NCI-H2171 (cell line): ENCODE measurements at regions not wholly inside any gene's neighbourhood (a gene's known extent, or its start where the extent isn't known, plus 50 kb on each side); places are given as distances from the start of the nearest gene placed in this dataset.

Experiments
- DNase-seq: peaks from one replicate; lab custom pipeline; 2025; lab: John Stamatoyannopoulos, UW

DNA sequence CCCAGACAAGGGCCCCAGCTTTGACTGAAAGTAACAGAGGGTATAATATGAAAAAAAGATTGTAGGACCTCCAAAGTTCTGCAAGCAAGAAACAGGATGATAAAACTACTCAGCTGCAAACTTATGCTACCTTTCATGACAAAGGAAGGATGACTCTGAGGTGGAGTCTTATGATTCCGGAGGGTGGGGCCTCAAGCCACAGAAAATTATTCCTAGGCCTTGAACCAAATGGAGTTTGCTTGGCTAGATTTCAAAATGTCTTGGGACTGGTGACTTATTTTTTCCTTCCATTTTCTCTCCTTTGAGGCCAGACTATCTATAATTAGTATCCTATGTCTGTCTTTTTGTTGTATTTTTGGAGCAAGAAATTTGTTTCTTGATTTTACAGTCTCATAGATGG is 336.4 kb downstream of the LRIG3 start:
- no peak for DNase-seq

DNA sequence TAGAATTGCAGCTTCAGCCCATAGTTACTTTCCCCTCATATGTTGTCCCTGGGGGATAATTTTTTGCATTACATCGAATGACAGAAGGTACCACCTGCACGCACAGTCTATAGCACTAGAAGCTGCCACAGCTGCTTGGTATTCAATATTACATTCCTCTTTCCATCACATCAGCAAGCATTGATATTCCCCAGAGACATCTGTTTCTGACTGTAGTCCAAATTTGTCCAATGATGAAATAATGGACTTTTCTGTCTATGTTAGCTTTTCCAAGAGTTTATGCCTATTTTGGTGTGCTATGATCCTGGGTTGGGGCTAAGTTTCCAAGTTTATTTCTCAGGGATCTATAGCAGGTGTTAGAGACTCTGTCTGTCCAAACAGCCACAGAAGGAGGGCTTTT is 335.4 kb downstream of the LRIG3 start:
- DNase-seq, result peak; percentile 94

DNA sequence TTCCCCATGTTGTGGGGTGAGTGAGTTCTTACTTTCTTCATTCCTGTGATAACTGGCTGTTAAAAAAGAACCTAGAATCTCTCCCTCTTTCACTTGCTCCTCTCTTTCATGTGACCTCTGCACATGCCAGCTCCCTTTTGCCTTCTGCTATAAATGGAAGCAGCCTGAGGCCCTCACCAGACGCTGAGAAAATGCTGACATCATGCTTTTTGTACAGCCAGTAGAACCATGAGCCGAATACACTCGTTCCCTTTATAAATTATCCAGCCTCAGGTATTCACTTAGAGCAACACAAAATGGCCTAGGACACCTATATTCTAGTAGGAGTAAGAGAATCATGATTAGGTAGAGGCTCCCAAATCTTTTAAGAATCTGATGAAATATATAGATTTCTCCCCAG is 333.5 kb downstream of the LRIG3 start:
- no peak for DNase-seq

DNA sequence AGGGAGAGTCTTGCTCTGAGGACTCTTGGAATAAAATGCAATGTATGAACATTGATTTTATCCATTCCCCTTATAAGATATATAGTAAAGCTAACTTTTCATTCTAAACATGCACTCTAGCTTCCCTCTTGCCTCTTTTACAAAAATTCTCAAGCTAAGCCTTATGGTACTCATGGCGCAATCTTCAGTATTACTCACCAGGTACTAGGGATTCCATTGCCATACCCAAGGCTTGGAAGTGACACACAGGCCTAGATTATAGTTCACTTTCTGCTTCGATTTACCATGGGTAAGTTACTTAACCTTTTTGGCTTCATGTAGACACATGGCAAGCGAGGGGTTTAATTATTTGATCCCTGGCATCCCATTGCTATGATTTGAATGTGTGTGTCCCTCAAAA is 331.5 kb downstream of the LRIG3 start:
- DNase-seq, result no peak

DNA sequence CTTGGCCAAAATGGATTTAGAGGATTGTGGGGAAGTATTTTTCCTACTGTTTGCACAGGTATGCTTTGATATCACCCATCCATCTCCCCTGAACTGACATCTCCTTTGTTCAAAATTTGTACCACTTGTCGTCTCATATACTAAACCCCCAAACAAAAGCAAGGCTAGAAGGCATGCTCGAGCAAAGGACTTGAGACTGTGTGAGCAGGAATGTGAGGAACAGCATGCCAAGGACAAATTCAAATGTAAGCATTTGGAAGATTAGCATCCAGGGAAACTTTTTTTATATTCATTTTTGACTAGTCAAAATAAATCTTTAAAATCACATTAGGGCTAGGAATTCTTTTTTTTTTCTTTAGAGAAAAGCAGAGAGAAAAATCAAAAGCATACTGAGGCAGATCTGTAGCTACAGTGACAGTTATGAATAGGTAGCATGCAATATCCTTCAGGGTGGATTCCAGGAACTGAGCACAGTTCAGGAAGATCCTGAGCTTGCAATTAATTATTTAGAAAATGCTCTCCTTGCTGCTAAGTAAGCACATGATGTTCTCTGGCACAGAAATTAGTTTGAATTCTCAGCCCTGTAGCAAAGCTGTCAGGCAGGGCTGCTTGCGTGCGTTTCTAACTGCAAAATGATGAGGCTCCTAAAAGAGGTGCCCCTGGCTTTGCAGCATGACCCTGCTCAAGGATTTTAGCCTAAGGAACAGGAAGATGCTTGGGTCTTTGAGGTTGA is 327.7 kb downstream of the LRIG3 start:
- no peak for DNase-seq

DNA sequence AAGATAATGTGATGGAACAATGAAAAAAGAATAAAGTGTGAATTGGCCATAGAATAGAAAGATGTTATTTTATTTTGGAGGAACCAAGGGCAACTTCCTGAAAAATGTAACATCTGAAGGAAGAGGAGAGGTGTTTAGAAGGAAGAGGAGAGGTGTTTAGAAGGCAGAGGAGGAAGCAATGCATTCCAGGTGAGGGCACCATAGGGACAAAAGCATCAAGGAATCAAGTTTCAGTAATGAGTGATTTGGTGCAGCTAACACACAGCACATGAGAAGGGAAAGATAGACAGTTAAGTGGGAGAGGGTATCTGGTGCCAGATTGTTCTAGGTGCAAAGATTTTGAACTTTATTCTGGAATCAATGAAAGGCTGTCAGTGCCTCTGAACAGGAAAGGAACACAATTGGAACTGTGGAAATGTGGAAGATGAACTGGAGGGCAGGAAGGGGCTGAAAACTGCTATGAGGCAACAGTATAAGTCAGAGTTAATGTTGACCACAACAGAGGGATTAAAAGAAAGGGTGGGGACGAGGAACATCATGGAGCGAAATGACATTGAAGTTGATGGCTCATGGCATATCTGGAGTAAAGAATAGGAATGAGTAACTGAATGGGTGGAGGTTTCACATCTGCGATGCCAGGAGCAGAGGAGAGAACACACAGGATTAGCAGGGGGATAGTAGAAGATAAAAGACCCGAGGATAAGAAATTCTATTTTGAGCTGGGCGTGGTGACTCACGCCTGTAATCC is 326.6 kb downstream of the LRIG3 start:
- DNase-seq, result peak; percentile 9

DNA sequence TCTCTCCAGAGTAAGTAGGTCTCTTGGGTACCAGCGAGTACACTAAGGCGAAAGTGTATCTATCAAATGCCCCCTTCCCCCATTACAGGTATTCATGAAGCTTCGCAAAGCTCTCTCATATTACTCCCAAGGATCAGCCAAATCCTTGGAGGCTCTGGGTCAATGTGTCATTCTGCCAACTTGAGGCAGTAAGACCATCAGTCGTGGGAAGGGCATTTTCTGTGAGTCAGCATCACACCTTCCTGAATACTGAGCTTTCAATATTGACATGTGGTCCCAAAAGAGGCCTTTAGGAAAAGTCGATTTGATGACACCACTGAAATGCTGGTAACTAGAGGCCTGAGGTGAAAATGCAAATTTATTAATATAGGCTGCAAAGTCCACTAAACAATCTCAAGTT is 323.9 kb downstream of the LRIG3 start:
- DNase-seq, result no peak

DNA sequence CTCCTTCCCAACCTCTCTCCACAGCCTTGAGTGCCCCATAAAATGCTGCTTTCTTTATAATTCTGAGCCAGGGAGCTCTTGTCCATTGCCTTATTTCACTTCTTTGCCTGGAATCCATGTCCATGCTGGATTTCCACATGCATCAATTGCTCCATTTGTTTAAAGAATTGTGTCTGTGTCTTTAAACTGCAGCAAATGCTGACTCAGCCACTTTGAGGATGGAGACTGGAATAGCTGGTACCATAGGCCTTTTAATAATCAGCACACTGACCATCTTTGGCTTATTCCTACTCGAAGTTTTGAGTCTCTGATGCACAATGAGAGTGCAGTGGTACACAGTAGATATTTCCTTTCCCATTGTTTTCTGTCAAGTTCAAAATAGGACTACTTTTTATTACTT is 318.8 kb downstream of the LRIG3 start:
- no peak for DNase-seq

DNA sequence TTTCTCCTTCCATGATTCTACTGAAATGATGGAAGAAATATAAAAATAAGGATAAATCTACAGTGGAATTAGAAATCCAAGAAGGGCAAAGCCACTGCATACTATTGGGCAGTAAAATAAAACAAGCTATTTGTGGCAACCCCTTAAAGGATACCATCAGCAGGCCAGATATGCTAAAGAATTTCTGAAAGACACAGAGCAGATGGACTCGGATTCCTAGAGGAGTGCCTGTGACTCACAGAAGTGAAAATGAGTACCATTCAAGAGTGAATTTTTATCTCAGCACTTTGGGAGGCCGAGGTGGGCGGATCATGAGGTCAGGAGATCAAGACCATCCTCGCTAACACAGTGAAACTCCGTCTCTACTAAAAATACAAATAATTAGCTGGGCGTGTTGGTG is 318.1 kb downstream of the LRIG3 start:
- no peak for DNase-seq

DNA sequence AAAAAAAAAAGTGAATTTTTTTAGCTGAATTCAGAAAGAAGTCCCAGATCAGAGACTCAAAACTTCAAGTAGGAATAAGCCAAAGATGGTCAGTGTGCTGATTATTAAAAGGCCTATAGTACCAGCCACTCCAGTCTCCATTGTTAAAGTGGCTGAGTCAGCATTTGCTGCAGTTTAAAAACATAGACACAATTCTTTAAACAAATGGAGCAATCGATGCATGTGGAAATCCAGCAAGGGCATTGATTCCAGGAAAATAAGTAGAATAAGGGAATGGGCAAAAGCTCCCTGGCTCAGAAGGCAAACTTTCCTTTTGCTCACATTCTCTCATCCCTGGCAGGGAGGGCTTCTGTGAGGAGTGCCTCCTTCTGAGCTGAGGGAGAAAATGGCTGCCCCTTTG is 317.6 kb downstream of the LRIG3 start:
- DNase-seq, result no peak

DNA sequence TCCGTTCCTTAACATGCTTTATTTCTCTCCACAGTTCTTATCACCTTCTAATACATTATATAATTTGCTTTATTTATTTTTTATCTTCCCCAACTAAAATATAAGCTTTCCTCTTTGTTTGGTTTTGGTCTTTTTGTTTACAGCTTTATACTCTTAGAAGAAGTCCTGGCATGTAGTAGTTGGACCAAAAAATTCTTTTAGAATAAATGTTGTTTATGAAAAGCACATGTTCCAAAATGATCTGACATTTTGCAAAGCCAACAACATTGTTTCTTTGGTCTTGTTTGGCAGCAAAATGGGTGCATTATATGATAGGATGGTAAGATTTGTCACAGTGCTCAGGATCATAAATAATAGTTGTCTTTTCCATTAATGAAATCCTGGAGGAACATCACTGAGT is 312.5 kb downstream of the LRIG3 start:
- DNase-seq, result no peak

DNA sequence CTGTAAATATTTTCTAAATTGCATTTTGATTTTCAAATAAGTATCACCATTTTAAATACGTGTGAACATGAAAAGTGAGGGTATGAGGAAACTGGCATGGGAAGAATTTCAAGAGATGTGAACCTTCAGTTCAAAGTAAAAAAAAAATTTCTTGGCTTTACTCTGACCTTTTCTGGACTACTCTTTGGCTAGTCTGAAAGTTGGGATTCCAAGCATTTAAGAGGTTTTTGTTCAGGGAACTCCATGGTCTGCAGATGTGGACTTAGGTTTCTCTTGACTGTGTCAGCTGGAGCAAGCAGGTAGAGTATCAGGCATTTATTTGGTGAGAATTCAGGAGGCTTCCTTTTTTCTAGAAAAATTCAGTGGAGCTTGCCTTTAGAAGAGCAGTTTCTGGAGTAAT is 311.6 kb downstream of the LRIG3 start:
- no peak for DNase-seq

DNA sequence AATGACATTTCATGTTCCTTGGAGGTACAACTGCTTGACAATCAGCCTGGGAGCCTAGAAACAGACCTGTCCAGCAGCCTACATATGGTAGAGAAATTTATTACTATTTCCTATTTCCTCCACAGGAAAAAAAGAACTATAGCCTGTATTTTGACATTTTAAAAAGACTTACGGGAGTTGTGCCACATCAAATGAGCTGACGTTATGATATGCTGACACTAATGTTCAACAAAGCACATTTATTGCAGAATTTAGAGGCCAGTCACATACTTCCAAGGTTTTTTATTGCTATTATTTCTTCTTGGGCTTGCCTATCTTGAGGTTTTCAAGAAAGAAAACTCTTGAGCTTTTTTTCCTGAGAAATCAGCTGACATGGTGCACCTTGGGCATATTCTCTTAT is 305.3 kb downstream of the LRIG3 start:
- no peak for DNase-seq

DNA sequence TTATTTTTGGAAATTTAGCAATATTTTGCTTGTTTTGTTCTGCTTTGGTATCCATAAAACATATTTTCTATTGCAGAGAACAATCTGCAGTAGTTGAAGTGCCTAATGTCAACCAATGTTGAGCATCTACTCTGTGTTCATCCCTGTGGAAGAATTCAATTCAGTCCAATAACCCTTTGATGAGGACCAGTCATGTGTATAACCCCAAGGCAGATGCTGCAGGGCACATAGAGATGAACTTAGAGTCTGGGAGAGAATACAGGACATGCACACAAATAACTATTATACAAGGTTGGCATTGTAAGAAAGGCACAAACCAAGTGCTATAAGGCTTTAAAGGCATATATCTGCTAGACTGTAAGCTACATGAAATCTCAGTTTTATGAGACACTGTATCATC is 304.7 kb downstream of the LRIG3 start:
- no peak for DNase-seq

DNA sequence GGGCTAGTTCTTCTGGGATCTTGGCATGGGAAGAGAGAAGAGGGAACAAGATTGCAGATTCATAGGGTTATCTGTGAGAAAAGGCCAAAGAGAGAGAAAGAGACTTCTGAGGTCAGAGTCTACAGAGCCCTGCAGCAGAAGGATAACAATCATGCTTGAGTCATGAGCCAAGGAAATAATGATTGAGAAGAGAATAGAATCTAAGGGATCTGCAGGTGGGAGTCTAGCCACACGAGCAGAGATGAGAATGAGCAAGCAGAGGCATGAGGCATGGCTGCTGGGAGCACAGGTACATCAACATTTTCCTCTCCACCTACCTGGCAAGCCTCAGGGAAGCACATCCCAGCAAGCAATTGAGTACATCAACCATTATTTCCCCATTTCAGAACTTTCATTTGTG is 303.7 kb downstream of the LRIG3 start:
- DNase-seq, result no peak

DNA sequence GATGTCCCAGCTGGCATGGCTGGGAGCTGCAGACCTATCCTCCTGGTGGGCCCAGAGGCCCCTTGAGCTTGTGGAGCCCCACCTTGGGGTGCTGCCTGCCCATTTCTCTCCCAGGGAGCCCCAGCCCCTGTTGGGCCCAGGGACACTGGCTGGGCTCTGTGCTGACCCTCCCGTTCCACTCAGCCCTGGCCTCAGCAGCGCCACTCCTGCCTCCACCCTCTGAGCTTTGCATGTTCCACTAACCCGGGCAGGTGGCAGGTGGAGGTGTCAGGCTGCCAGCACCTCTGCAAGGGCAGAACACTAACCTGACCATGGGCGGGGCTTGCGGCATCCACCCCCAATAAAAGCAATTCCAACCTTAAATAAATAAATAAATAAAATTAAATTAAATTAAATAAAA is 299.2 kb downstream of the LRIG3 start:
- DNase-seq, result no peak

DNA sequence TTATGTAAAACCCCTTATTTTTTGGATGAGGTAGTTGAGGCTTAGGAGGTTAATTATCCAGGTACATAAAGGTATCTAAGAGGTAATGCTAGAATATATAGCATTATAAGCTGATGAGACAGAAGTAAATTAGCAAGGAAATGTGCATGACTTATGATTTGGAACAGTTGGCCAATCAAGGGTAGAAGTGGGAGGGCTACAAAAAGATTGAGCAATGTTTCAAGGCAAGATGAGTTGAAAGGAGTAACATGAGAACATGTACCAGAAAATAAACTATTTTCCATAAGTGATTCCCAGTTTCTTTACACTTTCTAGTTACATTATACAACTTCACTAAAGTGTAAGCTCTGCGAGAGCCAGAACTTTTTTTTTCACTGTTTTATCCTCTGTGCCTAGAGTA is 290.9 kb downstream of the LRIG3 start:
- no peak for DNase-seq

DNA sequence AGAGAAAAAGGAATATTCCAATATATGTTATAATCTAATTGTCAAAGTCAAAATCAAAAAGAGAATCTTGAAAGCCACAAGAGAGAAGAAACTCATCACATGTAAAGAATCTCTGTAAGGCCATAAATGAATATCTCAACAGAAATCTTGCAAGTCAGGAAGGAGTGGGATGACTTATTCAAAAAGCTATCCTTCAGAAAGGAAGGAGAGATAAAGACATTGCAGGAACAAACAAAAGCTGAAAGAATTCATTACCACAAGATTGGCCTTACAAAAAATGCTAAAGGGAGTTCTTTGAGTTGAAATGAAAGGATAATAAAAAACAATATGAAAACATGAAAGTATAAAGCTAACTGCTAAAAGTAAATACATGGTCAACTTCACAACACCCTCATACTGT is 286.8 kb downstream of the LRIG3 start:
- no peak for DNase-seq

DNA sequence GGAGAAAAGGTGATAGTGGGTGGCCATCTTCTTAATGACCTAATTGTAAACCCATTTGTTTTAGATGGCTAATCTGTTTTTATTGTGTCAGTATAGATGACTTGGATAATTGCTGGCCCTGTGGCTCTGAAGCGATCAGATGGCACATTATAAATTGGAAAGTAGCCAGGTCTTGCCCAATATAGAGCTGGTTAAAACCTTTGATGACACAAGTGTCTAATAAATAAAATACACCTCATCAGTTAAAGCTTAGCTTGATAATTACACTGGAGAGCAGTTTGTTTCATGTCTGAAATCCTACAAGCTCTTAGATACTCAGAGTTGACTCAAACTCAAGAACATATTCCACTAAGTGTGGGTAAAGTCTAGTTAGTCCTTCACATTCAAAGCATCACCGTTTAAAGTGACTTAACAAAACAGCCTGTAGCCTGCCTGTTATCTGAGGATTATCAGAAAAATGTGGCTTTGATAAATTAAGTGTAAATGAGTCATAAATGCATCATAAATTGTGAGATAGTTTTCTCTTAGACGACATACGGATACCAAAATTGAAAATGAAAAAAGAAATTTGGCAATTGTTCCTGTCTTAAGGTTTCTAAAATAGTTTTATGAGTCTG is 280.9 kb downstream of the LRIG3 start:
- no peak for DNase-seq

DNA sequence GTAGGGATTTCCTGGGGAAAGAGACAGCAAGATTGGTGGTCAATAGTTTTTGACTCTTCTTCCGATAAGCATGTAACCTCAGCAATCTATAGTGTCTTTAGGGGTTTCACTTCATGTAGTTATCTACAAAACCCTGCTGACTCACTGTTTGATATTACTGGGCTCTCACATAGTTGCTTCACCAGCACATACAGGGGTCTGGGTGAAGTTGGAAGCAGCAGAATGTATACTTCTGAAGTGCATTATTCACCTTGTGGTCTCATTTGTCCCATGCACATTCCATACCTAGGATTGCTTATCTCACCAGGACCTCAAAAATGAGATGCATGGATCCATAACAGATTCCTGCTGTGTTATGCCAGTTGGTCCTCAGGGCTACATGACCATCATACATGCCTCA is 280.0 kb downstream of the LRIG3 start:
- DNase-seq, result no peak

DNA sequence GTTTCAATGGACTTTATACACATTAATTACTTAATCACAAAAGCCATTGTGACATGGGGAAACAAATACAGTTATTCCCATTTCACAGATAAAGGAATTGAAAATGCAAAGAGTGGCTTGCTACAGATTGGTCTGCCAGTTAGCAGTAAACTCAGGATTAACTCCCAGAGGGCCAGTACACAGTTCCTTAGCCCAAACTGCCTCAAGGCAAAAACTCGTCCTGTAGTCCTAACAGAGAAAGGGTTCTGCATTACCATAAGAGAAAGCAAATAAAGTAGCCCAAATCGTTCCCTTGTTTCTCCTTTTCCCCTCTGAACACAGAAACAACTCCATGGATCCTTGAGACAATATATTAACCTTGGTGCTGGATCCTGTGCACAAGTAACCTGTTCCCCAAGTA is 274.4 kb downstream of the LRIG3 start:
- DNase-seq, result no peak

DNA sequence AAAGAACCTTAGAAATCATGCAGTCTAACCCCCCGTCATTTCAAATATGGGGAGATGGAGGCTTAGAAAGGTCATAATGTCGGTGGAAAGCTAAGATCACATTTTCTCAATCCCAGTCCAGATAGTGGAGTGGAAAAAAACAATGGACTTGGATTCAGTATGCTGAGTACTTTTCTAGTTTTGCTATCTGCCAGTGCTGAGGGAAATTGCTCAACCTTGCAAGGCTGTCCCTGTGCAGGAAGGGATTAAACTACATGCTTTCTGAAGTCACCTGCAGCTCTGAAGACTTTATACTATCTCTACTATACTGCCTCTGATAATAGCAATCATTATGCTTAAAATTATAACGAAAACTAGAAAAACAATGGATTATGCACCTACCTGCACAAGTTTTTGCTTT is 272.8 kb downstream of the LRIG3 start:
- no peak for DNase-seq

DNA sequence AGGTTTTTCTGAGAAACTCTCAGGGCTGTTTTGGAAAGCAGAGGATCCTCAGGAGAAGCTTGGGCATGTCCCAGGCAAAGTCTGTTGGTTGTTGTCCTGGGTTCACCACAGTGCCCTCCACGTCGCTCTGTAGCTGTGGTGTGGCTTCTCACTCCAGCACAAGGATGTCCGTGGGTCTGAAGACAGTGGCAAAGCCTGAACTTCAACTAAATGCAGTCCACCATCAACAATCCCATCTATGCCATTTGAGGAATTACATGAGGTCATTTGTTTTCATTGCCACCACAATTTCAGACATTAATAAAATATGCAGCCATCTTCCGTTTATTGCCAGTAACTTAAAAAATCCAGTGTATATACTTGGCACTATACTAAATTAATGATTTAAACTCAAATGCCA is 272.1 kb downstream of the LRIG3 start:
- DNase-seq, result no peak

DNA sequence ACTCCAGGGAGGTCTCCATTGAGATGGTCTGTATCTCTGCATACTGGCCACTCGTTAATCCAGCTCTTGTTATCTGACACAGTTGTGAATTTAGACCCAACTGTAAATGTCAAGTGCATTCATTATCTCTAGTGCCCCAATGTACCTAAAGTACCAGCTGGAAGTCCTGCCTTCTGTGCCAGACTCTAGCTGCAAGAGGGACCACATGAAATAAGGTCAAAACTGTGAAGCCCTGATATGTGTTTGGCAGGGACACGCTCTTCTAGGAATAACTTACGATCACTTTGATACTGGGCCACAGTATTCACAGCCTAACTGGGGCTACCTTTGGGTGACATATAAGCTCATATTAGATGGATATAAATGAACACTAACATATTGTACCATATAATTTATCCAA is 268.5 kb downstream of the LRIG3 start:
- no peak for DNase-seq
